NCI-H524 treated with DMSO at 0.1 percent for 48 hours (cell line): ENCODE measurements at regions not wholly inside any gene's neighbourhood (a gene's known extent, or its start where the extent isn't known, plus 50 kb on each side); places are given as distances from the start of the nearest gene placed in this dataset.
"Not testable (repeated sequence)": the region's sequence is repeated elsewhere in the genome, so short reads cannot be mapped to it uniquely, and the experiment has no call there.

Source experiments
- DNase-seq: peaks from one replicate; lab custom pipeline; 2025; lab: John Stamatoyannopoulos, UW

DNA sequence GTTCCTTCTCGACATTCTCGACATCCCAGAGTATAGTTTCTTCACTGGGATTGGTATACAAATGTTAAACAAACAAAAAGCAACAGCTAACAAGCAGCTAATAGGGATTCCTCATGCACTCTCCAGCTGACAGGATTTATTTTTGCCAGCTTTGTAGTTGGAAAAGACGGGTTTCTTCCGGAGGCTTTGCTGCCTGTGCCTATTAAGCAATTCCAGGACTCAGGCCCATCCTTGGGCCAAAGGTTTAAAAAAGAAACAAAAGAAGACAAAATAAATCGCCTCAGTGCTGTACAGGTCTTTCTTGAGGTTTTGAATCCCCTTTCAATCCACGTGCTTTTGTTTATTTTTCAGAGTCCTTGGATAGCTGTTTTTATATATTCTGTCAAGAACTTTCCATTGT, 1414.5 kb upstream of the PCDH9 start:
- DNase-seq = no peak

DNA sequence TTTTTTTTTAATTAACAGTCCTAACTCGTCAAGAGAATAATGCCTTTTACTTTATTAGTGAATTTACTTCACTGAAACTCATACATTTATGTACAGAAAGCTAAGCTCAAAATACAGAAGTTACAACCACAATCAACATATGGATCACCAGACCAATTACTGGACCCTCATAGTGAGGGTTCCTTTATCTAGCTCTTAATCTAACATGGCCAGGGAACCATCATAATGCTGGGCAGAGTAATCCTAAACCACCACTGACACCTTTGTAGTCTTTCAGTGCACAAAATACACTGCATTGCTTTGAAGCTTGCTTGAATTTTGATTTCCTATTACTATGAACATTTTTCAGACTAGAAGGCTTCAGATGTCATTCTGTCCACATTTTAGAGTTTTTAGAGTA, 1406.6 kb upstream of the PCDH9 start:
- DNase-seq = no peak

DNA sequence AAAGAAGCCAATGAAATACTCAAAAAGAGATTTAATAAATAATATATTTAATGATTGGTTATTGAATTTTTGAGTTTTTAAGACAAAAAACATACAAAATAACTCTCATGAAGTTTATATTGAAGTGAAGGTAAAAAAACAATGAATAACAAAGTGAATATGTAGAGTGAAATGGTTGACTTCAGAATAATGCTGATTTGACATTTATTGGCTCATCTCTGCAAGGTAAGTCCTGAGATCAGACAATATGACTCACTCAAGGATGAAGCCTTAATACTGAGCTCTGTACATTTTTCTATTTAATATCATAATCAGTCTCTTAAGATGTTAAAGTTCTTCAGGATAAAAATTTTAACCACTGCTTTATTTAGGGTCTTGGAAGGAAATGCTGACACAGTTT, 1398.9 kb upstream of the PCDH9 start:
- no peak for DNase-seq

DNA sequence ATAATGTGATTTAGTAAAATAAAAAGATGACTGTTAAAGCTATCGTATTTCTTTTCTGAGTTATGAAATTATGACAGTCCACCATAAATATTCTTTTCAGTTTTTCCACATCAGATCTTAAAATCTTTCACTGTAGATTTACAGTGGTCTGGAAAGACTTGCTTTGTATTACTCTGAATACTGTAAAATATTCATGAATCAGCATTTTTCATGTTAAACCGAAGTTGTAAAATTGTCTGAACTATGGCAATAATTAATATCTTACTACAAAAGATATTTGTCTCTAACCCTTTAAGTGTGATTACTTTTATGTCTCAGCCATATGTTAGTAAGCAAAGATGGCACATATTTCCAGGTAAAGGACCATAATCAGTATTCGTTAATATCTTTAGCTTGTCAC, 1397.2 kb upstream of the PCDH9 start:
- no peak for DNase-seq

DNA sequence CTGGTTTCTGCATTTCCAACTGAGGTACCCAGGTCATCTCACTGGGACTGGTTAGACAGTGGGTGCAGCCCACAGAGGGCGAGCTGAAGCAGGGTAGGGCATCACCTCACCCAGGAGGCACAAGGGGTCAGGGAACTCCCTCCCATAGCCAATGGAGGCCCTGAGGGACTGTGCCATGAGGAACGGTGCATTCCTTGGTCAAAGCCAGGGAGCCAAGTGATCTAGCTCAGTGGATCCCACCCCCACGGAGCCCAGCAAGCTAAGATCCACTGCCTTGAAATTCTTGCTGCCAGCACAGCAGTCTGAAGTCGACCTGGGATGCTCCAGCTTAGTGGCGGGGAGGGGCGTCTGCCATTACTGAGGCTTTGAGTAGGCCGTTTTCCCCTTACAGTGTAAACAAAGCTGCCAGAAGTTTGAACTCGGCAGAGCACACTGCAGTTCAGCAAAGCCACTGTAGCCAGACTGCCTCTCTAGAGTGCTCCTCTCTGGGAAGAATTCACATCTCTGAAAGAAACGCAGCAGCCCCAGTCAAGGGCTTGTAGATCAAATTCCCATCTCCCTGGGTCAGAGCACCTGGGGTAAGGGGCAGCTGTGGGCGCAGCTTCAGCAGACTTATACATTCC, 1386.6 kb upstream of the PCDH9 start:
- DNase-seq = no peak

DNA sequence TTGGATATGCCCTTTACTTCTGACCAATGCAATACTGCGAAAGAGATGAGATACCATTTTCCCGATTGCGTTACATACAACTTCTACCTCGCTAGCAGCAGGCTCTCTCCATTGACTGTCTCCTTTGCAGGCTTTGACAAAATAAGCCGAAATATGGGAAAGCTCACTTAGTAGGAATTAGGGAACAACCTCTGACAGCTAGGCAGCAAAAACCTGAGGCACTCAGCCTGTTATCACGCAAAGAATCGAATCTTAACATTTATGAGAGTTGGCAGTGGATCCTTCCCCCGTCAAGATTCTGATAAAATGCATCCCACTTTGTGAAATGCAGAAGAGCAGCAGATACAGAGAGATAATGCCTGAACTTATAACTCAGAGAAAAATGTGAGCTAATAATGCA, 1379.5 kb upstream of the PCDH9 start:
- DNase-seq = no peak

DNA sequence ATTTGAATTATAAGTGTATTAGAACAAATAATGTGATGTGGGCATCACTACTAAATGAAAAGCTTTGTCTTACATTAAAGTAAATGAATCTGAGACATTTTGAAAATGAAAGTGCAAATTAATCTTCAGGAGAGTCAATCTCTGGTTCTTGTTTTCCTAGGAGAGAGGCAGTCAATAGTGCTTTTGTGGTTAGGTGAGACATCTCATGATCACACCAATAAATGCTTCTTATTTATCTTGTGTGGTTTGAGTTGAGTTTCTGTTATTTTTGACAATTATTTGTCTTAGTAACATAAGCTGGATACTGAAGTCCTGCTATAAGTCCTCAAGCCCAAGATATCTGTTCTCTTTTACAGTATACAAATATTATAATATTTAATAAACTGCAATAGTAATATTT, 1378.0 kb upstream of the PCDH9 start:
- DNase-seq = no peak

DNA sequence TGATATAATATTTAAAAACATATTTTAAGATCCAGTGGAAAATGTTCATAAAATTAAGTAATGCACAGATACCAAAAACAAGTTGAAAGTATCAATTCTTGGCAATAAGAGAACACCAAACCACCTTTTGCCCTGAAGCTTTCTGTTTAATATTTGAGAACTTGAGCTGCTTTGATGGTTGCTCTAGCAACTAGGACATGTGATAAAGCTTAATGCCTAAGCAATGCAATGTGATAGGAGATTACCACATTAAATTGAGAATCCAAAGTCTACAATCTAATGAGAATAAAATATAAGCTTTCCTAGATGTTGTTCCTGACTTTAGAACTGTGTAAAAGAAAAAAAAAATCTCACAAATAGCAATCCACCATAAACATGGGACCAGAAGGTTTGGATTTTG, 1367.5 kb upstream of the PCDH9 start:
- no peak for DNase-seq

DNA sequence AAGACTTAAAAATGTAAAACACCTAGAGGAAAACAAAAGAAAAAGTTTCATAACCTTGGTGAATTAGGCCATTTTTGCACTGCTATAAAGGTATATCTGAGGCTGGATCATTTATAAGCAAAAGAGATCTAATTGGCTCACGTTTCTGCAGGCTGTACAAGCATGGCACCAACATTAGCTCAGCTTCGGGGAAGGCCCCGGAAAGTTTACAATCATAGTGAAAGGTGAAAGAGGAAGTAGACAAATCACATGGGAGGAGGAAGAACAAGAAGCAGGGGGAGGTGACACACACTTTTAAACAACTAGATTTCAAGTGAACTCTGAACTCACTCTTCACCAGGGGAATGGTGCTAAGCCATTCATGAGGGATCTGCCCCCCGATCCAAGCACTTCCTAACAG, 1358.5 kb upstream of the PCDH9 start:
- no peak for DNase-seq

DNA sequence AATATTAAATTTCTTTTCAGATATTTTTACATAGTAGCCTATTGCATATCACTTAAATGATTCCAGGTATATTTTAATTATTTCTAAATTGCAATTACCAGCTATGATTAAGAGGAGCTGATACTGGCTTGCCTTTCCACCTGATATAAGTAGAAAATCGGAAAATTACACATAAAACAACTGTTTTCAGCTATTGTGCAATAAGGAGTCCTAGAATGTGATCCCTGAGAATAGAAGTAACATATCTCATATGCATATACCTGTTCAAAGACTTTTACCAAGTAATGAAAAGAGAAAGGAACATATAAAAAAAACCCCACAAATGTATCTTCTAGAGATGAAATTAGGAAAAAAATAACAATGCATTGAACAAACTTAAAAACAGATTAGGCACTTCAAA, 1354.6 kb upstream of the PCDH9 start:
- DNase-seq = no peak

DNA sequence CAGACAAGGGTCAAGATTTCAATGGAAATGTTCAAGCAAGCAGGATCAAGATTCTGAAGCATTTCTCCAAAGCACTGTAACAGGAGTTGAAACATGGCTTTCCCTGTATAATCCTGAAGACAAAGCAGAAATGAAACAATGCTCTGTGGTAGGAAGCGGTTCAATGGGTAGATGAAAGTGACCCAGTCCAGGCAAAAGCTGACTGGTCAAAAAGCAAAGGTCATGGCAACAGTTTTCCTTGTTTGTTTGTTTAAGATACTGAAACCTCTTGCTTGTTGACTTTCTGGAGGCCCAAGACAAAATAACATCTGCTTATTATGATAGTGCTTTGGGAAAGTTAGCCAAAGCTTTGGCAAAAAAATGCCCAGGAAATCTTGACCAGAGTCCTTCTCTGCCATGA, 1343.9 kb upstream of the PCDH9 start:
- no peak for DNase-seq

DNA sequence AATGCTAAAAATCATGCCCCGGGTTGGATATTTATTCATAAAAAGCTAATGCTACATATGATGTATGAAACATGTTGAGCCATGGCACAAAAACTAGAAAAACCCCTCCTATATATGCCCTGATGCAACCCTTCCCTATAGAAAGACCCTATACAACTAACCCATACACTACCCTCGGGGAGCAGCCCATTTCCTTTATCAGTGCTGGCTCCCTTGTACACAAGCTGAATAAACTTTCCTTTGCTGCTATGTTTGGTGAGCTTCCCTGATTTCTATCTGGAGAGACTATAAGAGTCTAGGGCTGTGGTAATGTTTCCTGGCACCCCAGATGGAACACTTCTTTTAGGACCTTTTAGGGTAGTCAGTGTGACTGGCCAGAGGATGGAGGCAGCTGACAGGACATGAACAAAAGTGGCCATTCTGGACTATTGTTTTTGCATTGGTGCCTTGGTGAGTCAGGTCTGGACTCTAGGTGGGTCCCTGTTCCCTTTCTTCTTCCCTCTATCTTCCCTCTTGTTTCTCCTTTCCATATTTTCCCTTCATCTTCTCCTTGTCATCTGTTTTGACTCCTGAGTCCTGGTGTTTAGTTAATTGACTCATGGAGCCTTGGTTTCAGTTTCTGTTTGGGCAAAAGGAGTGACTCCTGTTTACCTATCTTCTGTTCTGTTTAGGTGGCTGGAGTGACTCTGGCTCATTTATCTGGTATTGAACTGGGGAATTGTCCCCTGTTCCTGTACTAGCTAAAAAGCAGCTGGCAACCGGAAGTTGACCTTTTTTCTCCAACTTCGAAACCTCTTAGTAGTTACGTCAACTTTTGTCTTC, 1321.8 kb upstream of the PCDH9 start:
- no peak for DNase-seq

DNA sequence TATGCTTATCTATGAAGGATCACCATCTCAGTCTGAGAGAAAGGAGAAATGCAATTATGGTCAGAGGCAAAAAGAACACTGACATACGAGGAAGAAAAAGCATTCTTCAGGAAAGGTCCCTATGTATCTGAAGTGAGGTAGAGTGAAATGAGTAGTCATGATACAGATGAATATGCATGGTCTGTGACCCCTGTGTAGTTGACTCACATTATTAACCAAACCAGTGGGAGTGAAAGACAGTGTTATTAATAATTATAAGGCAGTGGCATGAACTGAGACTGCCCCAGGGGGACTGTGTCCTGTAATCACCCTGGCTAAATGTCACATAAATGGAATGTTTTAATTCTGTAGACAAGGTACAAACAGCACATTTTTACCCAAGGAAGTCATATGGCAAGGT, 1320.2 kb upstream of the PCDH9 start:
- no peak for DNase-seq

DNA sequence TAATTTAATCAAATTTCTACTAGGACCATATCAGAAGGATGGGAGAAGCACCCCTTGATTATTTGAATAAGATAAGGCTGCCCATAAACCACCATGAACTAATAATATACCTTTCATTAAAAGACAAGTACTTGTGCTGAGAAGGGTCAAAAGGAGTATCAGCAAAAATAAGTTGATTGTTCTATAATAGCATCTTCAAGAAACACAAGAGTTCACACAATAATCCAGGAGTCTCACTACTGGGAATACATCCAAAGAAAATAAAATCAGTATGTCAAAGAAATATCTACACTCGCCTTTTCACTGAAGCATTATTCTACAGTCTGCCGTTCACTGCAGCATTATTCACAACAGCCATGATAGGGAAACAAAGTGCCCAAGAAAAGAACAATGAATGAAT, 1310.1 kb upstream of the PCDH9 start:
- no peak for DNase-seq

DNA sequence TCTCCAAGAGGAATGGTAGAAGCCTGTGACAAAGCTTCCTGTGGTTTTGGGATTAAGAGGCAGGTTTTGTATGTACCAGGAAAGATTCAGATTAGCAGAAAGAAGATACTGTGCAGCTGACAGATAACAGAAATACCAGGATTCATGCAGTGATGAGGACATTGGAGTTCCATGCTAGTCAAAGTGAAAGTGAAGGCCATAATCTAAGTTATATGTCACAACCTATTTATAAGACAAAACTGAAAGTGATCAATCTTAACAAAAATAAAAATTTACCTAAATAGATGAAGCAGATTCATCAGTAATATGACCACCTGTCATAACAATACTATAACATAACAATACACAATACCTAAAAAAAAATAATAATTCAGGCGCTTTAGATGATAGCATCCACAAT, 1305.2 kb upstream of the PCDH9 start:
- no peak for DNase-seq

DNA sequence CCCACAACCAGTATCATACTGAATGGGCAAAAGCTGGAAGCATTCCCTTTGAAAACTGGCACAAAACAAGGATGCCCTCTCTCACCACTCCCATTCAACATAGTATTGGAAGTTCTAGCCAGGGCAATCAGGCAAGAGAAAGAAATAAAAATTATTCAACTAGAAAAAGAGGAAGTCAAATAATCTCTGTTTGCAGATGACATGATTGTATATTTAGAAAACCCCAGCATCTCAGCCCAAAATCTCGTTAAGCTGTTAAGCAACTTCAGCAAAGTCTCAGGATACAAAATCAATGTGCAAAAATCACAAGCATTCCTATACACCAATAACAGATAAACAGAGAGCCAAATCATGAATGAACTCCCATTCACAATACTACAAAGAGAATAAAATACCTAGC, 1297.0 kb upstream of the PCDH9 start:
- not testable (repeated sequence) for DNase-seq

DNA sequence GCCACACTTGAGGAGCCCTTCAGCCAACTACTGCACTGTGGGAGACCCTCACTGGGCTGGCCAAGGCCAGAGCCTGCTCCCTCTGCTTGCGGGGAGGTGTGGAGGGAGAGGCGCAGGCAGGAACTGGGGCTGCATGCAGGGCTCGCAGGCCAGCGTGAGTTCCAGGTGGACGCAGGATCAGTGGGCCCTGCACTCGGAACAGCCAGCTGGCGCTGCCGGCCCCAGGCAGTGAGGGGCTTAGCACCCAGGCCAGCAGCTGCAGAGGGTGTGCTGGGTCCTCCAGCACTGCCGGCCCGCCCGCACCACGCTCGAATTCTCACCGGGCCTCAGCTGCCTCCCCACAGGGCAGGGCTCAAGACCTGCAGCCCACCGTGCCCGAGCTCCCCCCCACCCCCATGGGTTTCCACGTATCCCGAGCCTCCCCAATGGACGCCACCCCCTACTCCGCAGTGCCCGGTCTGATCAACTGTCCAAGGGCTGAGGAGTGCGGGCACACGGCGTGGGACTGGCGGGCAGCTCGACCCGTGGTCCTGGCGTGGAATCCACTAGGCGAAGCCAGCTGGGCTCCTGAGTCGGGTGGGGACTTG, 1293.8 kb upstream of the PCDH9 start:
- DNase-seq = no peak

DNA sequence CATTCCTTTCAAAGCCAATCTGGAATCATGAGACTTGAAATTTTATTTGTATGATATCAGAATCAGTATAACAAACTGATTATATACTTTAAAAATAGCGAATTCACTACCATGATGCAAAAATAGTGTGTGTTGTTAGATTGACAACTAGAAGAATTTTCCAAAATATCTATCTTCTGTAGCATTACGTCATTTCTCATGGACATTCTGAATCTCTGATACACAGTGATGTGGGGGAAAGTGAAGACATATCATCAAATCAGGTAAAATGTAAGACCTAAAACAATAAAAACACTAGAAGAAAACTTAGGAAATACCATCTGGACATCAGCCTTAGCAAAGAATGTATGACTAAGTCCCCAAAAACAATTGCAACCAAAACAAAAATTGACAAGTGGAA, 1292.0 kb upstream of the PCDH9 start:
- no peak for DNase-seq

DNA sequence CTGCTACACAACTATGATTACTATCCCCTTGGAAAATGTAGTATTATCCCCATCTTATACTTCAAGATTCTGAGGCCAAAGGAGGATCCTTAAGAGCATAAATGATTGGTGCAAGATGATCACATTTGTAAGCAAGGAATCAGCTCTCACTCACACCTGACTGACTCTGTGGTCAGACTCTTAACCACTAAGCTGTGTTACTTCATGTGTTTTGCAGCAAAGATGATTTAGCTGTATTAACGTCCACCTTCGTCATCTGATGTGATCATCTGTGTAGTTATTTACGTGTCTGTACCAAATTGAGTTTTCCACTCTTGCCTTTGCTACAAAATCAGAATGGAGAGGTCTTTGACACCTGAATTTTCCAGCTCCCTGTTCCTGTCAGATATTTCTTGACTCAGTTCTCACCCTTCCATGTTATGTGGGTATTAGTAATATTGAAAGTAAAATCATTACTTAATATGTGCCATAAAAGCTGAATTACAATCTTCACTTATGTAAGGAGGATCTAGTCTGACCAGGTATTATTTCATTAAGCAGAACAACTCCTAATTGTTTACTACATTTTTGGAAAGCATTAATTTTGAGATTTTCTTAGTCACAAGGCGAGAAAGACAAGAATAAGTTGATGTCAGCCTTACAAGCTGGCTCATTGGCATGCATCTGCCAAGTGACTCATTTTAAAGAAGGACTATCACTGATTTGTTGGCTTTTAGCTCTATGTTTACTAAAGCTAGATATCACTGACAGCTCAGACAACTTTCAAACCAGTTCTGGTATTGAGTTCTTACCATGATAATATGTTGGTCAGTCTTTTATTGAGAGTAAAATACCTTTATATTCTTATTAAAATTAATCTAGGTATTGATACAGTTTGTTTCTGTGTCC, 1279.8 kb upstream of the PCDH9 start:
- no peak for DNase-seq

DNA sequence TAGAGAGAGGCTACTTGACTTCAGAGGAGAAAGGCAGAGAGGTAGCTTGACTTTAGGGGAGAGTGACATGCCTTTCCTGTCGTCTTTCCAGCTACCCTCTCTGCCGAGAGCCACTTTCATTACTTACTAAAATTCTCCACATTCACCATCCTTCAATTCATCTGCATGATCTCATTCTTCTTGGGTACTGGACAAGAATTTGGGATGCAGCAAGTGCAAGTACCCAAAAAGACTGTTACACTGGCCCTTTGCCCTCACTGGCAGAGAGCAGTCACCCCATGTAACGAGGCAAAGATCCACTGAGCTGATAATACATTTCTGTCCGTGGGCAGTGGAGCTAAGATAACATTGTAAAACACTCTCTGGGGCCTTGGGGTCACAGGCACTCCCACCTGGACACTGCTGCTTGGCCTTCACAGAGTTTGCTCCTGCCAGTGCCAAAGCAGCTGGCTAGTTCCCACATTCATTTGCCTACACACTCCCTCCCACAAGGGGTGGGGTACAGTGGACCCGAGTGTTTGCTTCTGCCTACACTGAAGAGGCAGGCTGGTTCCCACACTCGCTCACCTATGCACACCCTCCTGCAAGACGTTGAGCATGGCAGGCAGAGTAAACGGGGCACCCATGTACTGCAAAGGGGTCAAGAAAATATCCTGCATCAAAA, 1276.9 kb upstream of the PCDH9 start:
- DNase-seq = no peak

DNA sequence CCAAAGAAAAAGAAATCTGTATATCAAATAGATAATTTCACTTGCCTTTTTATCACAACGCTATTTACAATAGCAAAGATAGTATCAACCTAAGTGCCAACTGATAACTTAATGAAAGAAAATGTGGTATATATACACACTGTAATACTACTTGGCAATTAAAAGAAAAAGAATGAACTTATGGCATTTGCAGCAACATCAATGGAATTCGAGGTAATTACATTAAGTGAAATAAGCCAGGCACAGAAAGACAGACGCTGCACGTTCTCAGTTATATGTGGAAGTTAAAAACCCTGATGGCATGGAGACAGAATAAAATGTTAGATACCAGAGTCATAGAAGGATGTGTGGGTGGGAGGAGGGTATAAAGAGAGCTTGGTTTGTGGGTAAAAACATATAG, 1260.5 kb upstream of the PCDH9 start:
- no peak for DNase-seq

DNA sequence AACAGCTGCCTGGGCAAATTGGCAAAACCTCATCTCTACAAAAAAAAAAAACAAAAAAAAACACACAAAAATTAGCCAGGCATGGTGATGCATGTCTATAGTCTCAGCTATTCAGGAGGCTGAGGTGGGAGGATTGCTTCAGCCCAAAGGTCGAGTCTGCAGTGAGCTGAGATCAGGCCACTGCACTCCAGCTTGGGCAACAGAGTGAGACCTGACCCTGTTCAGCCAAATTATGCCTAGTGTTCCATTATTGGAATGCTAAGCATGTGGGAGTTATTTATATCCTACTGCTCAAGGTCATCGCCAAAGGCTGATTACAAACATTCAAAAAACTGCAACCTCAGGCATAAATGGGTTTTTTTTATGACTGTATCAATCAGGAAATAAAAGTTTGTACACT, 1251.0 kb upstream of the PCDH9 start:
- DNase-seq = no peak
